Hematopoietic multipotent progenitor cell treated with erythropoietin and hydrocortisone succinate and interleukin-3 and kit ligand, for 17 days (in vitro differentiated cells): ENCODE measurements at regions not wholly inside any gene's neighbourhood (a gene's known extent, or its start where the extent isn't known, plus 50 kb on each side); places are given as distances from the start of the nearest gene placed in this dataset.

Experiments
- DNase-seq: peaks from one replicate; pipeline ENCODE4 v3.0.0-alpha.2; 2015; ENCODE audit warnings: low spot score

DNA sequence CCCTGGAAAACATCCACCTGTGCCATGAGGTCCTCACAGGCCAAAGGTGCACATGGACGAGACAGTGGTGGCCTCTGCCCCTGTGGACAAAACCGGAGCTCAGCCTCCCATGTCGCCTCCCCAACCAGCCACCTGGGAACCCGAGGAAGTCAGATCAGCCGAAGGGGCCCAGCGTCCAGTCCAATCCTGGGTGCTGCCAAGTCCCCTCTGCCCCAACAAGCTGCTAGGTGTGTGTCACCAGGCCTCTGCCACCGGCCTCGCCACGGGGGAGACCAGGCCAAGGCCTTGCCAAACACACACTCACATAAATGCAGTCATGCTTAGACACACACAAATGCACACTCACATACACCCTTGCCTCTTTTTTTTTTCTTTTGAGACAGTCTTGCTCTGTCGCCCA, 167.8 kb downstream of the RBFOX3 start:
- no peak for DNase-seq

DNA sequence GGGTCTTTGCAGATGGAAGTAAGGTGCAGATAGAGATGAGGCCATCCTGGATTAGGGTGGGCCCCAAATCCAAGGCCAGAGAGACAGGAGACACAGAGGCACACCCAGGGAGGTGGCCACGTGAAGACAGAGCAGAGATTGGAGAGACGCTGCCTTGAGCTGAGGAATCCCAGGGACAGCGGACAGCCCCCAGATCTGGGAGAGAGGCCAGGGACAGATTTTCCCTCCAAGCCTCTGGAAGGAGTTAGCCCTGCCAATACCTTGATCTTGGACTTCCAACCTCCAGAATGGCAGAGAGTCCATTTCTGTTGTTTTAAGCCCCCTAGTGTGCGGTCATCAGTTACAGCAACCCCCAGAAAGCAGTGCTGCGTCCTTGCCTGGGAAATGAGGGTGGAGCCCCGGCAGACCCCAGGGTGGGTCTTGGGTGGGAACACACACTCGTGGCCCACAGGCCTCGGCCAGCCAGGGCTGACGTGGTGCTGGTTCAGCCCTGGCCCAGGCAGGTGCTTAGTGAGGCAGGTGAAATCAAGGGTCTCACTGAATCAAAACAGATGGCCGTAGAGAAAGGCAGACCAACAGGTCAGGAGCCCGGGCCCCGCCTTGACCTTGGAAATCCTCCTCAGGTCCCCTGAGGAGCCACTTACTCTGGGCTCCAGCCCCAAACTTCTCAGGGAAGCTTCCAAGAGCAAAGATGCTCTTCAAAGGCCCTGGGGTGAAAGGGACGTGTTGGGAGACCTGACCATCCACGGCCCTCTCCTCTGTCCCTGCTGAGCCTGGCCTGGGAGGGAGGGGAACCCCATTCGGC, 169.3 kb downstream of the RBFOX3 start:
- no peak for DNase-seq

DNA sequence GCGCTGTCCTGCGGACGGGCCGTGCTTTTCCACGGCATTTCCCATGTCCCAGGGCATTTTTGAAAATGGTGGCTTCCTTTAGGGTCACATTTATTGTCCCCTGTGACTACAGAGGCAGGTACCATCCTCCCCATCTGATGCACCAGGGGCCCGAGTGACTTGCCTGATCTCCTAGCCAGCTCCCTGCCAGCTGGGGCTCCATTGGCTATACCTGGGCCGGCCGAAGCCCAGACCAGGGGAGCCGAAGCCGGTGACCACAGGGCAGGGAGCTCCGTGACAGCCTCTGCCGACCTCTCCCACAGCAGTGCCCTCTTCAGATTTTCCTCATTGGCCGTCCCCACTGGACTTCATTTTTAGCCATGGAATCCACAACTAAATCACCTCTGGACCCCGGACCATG, 170.6 kb downstream of the RBFOX3 start:
- no peak for DNase-seq

DNA sequence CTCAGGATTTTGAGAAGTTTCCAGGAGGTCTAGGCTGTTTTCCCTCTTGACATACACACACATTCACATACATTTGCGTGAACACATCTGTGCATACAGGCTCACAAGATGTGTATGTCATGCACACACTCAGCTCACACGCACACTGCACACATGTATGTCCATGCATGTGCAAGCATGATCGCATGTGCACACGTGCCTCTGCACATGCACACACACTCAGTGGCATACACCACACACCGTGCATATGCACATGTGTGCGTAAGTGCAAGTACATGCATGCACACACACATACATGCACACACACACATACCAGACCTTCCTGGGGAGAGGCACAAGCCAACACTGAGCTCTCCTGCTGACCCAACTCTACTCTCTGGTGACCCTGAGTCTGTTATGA, 171.4 kb downstream of the RBFOX3 start:
- DNase-seq: no peak

DNA sequence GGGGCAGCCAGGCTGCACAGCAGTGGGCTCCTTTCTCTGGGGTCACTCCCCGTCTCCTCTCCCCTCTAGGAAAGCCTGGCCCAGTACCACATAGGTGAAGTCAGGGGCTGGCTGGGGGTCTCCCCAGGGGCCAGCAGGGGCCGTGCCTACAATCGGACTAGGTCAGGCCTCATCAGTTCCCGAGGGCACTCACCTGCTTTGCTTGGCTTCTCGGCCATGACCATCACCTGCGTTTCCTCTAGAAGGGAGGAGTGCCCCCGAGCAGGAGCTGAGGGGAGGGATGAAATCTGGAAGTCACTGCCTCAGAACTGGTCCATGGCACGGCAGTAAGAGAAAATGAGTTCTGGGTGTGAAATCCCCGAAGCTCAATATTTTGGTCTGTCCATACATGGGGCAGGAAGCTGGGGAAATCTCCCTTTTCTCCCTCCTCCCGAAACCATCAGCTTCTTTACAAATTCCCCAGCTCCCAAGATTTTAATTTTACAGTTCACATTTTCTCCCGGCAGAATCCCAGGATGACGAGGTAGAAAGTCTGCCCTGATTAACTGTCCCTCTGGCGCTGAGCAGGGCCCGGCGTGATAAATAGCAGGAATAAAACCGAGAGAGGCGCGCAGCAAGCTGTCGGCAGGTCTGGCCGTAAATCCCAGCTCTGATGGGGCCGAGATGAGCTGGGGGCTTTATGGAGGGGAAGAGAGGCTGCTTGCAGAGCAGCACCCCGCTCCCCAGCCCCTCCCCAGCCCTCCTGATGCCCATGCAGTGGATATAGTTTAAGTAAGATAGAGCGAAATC, 172.1 kb downstream of the RBFOX3 start:
- no peak for DNase-seq

DNA sequence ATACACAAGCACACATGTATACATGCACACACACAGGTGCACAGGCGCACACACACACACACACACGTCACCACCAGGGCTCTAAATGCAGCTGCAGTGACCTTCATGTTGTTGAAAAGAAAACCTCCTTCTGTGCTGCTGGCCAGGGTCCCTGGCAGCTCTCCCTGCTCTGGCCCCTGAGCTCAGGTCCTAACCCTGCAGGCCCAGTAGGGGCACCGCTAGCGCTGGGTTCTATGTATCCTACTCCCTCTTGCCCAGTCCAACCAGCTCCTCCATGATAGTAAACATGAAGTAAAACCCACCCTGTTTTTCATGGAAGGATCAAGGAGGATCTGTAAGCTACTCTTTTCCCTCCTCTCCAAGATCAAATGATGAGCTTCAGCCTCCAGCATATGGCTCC, 172.8 kb downstream of the RBFOX3 start:
- no peak for DNase-seq

DNA sequence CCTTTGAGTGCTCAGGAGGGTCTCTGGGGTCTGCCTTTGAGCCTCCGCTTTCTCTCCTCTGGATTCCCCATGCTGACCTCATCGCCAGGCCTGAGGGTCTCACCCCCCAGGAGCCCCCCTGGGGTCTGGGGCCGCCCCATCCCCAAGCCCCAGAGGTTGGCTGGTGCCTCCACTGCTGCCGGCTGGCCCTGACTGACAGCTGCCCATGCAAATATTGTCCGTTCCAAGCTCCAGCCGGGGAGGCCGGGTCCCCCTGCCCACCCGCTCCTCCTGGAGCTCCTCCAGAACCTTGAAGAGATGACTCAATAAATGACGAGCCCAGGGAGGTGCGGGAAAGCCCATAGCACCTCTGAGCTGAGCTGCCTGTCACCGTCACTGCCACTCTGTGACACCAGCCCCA, 173.8 kb downstream of the RBFOX3 start:
- no peak for DNase-seq

DNA sequence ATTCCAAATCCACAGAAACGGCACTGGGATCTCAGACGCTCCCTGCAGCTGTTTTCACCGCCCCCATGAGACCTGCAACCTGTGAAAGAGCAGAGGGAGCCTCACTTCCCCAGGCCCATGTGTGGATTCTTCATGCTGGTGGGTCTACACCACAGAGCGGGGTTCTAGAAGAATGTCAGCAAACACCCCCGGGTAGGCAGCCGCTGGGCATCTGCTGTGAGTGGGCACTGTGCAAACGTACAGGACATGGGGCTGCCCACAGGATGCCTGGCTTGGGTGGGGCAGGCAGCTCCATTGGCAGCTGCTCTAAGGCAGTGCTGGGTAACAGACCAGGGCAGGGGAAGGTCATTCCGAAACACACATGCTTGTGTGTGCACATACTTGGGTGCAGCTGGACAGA, 174.9 kb downstream of the RBFOX3 start:
- DNase-seq: no peak

DNA sequence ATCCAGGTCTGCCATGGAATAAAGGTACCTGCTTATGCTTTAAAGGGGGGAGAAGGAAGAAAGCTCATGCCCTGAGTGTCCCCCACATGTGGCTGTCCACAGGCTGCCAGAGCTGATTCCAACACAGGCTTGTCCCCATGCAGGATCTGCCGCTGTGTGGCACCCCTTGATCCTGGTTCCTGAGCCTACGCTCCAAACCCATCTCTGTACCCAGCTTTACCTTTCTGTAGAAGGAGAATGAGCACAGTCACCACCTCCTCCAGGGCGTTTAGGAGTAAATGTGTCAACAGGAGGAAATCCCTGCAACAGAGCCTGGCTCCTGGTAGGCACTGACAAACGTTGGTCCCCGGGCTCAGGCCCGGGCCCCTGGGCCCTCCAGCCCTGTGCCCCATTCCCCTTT, 175.6 kb downstream of the RBFOX3 start:
- DNase-seq: no peak

DNA sequence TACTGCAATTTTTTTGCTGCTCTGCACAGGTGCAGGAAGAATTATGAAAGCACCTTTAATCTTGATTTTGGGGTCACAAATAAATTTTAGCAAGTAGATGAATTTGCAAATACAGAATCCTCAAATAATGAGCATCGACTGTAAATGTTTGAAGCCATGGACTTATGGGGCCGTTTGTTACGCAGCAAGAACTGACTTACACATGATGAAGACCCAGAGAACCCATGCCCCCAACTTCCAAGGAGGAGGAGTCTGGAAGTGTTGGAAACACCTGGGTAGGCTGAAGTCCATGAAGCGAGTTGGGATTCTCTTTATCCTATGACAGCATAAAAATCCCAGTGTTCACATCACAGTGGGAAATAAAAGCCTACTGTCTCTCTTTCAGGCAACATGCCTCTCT, 176.6 kb downstream of the RBFOX3 start:
- no peak for DNase-seq

DNA sequence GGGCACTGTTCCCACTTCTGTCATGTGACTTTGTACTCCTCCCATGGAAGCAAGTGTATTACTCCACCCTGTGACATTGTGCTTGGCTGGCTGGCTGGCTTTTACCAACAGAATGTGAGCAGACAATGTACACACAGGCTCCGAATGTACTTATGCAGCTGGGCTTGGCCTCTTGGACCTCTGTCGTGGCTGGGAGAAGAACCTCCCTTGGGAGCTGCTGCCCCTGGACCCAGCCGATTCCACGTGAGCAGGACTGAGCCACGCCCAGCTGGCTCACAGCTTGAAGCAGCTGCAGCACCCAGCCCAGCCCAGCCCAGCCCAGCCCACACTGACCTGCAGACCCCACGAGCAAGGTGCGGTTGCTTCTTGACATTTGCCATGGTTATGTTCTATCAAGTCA, 177.5 kb downstream of the RBFOX3 start:
- DNase-seq: no peak

DNA sequence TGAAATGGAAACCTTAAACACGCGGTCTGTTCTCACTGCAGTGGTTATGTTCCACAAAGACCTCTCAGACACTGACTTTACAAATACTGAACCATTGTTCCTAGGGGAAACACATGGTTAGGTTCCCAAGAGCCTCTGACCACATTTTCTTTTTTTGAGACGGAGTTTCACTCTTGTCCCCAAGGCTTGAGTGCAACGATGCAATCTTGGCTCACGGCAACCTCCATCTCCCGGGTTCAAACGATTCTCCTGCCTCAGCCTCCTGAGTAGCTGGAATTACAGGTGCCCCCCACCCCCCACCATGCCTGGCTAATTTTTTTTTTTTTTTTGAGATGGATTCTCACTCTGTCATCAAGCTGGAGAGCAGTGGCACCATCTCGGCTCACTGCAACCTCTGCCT, 179.7 kb downstream of the RBFOX3 start:
- no peak for DNase-seq

DNA sequence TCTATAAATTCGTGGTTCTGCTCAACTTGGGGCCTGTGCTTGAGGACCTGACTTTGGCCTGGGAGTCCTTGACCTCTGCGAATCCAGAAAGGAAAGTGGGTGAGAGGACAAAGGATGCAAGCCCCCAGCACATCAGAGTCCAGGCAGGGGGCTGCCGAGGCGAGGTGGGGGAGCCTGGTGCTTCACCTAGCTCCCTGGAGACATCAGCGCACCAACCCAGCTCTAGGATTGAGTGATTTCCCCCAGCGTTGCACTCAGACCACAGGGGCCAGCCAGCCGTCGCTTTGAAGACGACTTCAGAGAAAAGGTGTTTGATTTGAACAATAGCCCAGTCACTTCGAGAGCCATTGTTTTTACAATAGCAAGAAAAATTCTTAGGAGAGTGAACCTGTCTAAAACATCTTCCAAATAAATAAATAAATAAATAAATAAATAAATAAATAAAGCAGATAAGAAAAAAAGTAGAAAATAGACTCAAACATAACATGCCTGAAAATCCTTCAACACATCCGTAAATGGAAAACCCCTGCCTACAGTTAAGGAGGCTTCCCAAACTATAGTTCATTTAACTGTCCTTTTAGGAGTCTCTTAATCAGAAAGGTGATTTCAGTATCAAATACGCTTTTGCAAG, 180.9 kb downstream of the RBFOX3 start:
- DNase-seq: no peak

DNA sequence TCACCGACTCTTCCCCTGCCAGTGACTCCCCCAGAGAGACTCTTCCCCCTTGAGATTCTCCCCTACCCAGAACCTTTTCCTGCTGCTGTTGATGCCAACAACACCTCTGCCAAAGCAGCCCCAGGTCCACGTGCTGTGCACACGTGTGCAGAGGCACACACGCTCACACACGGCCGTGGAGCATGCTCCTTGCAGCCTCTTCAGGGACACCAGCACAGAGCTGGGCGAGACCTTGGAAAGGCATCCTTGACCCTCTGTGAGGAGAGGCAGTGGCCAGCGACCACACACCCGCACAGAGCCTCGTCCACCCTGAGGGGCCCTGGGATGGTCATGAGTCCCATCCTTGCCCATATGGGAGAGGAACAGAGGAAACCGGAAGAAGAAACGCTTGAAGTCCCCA, 181.9 kb downstream of the RBFOX3 start:
- no peak for DNase-seq

DNA sequence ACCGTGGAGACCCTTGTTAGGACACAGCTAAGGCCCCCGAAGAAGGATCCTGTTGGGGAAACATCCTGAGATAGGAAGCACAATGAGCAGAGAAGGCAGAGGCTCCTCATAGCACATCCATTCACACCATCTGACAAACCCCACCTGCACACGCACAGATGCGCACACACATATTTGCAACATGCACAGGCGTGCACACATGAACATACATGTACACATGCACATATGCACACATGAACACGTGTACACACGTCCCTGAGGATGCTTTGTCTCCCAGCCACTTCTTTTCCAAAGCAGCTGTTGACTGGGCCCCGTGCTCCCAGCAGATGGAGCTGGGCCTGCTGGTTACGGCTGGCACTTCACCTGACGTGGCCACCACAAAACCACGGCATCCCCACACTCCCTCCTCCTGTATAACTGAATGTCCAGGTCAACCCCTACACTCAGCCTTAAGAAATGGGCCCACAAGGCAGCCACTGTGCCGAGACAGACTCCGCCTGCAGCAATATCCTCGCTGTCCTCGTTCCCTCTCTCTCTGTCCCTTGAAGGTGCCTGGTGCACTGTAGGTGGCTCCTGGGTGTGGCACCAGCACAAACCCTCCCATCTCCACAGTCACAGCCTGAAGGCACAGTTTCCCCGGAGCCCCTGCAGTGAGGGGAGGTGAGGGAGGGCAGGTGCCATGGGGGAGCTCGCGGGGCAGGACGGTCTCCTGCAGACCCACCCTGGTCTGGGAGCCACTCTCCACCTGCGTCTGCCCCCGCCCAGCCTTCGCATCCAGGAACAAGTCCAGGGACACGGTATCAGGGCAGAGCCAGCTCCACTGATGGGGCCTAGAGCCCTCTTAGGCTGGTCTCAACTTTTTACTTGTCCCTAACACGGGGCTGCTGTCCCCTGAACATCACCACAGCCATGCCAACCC, 183.0 kb downstream of the RBFOX3 start:
- DNase-seq: no peak

DNA sequence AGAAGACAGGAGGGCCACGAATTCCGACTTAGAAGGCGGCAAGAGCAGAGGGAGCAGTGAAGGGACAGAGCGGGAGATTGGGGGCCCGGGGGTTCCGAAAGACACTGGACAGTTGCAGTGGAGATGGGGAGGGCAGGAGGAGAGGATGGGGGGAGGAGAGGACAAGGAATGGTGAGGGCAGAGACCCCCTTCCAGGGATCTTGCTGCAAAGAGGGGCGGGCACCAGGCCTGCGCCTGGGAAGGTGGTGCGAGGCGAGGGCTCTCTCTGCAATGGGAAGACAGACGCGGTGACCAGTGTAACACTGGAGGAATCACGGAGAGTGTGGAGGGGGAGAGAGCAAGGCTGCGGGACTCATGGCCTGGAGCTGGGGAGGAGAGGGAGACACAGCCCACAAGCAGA, 185.2 kb downstream of the RBFOX3 start:
- DNase-seq: no peak

DNA sequence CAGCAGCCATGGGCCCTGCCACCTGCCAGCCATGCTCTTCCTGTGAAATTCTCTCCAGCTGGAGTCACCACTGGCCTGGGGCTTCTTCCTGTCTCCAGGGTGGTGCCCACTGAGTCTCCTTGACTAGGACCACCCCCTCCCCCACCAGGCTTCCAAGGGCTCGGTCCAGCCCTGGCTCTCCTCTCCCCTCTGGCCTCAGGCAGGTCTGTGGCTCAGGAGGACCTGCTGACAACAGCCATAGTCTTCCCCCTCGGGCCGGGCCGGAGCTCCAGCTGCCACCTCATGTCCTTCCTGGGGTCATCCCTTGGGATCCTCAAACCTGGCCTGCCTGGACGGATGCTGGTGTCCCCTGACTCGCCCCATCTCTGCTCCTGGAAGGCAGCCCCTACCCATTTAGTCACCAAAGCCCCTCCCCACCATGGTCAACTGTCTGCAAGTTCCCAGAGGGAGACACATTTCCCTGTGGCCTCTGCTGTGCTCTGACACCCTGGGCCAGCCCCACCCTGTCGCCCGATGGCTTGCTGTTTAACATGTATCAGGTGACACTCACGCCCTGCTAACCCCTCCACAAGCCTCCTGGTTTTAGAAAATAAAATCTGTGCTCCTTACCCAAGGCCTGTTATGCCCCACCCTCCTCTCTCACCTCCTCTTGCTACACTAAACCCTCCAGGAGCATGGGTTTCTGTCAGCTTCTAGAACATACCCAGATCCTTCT, 186.2 kb downstream of the RBFOX3 start:
- no peak for DNase-seq

DNA sequence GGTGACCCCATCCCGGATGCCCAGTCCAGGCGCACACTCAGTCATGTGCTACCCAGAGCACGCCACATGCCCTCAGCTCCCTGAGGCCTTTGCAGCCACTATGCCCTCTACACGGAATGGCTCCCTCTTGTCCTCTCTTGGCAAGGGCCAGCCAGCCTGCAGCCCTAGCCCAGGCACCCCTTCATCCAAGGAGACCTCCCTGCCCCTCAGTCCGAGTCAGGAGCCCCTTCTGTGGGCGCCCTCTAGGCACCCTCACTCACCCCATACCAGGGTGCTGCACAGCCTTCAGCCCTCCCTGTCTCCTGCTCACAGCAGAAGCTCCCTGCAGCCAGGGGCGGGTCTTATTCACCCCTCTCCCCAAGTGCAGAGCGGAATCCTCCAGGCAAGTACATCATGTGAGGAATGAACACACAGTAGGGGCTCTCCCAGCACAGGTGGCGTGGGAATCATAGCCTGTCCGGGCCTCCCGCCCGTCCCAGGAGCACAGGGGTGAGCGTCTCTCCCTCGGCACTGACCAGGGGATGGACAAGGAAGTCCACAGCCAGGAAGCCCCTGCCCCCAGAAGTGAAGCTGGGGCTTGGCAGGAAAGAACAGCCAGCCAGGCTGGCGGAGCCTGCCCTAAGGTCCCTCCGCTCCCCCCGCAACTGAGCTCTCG, 186.9 kb downstream of the RBFOX3 start:
- DNase-seq: no peak

DNA sequence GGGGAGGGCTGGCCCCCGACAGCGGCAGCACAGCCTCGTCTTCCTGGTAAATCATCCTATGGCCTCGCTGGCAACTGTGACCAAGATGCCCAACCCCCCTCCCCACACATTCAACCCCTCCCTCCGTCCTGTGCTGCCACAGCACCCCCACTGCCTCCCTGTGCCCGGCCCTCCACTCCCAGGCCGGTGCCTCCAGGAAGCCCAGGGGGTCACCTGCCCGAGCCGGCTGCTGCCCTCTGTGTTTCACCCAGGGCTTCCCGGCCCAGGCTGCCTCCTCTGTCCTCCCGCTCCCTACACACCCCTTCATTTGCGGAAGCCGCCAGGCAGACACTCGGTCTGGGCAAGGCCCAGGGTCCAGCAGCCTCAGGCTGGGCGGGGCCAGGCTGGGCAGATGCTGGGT, 188.6 kb downstream of the RBFOX3 start:
- no peak for DNase-seq

DNA sequence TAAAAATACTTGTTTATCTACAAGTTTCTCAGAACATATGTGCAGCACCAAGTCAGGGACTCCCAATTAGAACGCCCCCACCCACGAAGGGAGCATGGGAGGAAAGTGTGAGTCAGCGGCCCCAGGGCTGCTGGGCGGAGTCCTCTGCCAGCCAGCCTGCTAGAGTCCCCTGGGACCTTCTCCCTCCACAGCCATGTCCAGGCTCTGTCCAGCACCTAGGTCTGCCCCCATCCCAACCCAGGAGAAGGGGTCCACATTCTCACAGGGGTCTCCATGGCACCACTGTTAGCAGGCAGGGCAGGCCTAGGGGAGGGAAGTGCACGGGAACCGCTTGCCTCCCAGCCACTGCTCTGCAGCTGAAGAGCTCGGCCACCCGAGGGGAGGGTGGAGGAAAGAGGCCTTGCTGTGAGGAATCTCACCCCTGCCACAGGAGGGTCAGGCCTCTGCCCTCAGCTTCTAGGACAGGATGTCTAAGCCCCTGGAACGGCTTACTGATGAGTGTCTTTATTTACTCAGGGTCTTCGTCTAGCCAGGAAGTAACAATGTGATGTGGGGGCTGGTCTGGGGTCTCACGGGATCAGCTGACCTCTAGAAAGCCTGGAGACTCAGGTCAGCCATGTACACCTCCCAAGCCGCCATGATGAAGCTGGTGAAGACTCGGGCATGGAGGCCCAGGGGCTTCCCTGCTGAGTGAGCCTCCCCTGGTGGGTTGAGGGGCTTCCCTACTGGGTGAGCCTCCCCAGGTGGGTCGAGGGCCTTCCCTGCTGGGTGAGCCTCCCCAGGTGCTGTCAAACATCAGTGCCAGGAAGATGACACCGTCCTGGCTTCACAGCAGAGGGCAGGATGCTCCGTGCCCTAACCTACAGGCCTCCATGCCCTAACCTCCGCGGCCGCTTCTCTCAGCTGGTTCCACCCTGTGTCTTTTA, 190.3 kb downstream of the RBFOX3 start:
- DNase-seq: no peak
